HG02840 (cell line): ENCODE measurements at regions not wholly inside any gene's neighbourhood (a gene's known extent, or its start where the extent isn't known, plus 50 kb on each side); places are given as distances from the start of the nearest gene placed in this dataset.
A peak's percentile ranks its signal among the peaks of the same experiment; 100 is the strongest.
"Not testable (repeated sequence)": the region's sequence is repeated elsewhere in the genome, so short reads cannot be mapped to it uniquely, and the experiment has no call there.

Experiments
- ATAC-seq: cut with Tn5 transposase; IDR thresholded peaks from one replicate; pipeline ENCODE4 v1.9.1; 2021; ENCODE audit warnings: mild to moderate bottlenecking, moderate library complexity, moderate number of reproducible peaks; ENCODE audit not compliant: unreplicated experiment, low FRiP score

- ATAC-seq, result no peak
Measured at GRCh38 chr6:74458536-74458935, 747.3 kb downstream of the COL12A1 start.

GRCh38 chr6:74455786-74456185 is 750.1 kb downstream of the COL12A1 start:
- ATAC-seq, result no peak

DNA sequence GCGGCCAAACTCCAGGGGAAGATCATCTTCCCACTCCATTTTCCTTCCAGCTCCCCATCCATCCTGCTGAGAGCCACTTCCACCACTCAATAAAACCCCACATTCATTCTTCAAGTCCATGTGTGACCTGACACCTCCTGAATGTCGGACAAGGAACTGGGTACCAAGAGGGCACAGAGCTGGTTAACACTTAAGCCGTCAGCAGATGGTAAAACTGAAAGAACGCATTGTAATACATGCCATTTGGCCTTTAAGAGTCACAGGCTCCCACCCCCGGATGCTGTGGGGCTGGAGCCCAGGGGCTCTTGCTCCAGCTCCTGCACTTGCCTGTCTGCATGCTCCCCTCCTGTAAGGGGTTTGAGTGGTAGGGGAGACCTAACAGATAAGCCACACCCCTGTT is 753.9 kb downstream of the COL12A1 start:
- no peak for ATAC-seq

GRCh38 chr6:74448850-74449249 is 752.8 kb downstream of the CD109 start:
- no peak for ATAC-seq

GRCh38 chr6:74447013-74447412 is 751.0 kb downstream of the CD109 start:
- no peak for ATAC-seq

DNA sequence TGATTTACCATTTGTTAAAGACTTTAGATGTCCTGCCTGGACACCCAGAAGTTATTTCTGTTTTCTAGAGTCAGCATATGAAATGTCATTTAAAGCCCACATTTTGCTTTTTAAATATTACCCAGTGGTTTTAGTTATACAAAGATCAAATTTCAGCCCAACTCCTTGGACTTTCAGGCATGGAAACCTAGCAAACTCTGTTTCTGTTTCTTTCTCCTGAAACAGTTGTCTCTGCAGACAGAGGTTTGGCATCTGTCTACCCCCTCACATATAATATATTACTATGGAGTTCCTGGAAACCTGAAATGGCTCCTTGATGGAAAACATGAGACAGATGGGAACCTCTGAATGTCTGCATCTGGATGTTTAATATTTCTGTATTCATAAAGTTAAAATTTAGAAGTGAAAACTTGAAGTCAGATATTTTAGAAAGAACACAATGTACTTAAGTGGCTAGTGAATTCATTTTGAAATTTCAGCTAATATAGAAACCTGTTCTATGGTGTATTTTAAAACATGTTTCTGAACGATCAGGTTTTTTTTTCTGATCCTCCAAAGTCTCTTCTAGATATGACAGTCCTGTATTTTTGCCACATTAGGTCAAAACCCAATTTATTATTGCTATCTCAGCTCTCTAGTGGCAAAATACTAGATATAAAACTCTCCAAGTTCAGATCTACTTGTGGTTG is 743.3 kb downstream of the CD109 start:
- ATAC-seq, result no peak

- ATAC-seq, result not testable (repeated sequence)
Measured at GRCh38 chr6:74438395-74438794, 742.4 kb downstream of the CD109 start.

DNA sequence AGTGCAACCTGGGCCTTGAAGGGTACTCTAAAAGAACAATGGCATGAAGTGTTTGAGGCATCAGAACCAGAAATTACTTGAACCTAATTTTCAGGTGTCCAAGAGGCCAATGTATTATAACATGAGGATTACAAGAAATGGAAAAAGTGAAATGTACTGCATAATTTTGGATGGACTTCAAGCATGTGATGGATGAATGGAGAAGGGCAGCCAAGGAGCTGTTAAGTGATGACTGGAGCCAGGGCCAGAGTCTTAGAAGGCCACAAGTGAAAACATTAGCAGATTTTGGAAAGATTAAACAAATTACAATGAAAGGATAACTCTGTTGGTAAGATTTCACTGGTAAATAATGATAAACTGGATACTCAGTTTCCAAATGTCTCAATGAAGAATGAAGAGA is 738.2 kb downstream of the CD109 start:
- no peak for ATAC-seq

- ATAC-seq, result no peak
Measured at GRCh38 chr6:74431873-74432580, 736.0 kb downstream of the CD109 start.

DNA sequence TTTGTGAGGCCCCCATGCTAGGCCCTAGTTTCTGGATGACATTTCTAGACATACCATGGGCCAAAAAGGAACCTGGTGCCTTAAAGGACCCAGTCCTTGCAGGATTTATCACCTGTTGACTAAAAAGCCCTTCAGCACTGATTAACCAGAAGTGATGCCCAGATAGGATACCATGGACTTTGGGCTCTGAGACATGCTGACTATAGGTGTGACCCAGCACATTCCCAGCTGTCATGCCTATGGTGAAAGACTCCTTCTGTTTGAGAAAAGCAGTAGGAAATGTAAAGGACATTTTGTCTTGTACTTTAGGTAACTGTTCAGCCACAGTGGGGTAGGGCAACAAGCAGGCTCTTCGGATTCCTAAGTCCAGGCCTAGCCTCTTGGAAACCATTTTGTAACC is 724.2 kb downstream of the CD109 start:
- no peak for ATAC-seq

DNA sequence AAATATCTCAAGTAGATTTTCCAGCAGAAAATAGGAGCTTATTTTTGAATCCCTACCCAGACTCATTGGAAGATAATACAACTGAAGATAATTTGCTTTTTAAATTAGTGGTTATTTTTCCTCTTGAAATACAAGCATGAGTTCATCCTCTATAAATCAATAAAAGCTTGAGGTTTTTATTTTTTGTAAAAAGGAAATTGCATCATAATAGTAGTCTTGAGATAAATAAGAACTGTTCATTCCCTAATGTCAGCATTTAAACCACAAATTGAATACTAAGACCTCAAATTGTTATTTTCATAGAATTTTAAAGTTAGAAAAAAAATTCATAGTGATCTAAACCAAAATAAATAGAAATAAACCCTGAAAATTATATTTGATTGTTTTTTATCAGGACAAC is 719.1 kb downstream of the CD109 start:
- no peak for ATAC-seq

- no peak for ATAC-seq
Measured at GRCh38 chr6:74410630-74411029, 714.6 kb downstream of the CD109 start.

- ATAC-seq, result peak; percentile 63
Measured at GRCh38 chr6:74409447-74409846, 713.4 kb downstream of the CD109 start.

DNA sequence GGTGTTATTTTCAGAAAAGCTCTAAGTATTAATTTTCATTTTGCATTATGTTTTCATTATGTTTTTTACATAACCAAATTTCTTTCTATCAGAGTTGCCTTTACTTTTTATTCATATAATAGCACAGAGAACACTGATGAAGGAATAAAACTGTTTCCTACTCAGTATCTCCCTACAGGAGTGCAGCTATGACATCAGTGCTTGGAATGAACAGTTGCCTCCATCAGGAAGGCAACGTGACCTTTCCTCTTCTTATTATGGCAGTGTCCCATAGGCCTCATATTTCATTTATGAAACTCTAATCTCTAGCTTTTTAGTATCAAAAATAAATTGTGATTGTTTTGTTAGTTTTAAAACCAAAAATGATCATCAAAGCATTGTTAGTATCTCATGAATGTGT is 712.8 kb downstream of the CD109 start:
- ATAC-seq, result no peak

- ATAC-seq, result no peak
Measured at GRCh38 chr6:74404366-74404765, 708.4 kb downstream of the CD109 start.

- no peak for ATAC-seq
Measured at GRCh38 chr6:74402781-74403180, 706.8 kb downstream of the CD109 start.

DNA sequence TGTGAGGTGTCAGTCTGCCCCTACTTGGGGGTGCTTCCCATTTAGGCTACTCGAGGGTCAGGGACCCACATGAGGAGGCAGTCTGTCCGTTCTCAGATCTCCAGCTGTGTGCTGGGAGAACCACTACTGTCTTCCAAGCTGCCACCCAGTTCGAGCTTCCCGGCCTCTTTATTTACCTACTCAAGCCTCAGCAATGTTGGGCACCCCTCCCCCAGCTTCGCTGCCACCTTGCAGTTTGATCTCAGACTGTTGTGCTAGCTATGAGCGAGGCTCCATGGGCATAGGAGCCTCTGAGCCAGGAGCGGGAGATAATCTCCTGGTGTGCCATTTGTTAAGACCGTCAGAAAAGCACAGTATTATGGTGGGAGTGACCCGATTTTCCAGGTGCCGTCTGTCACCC is 682.4 kb downstream of the CD109 start:
- ATAC-seq, result not testable (repeated sequence)

- no peak for ATAC-seq
Measured at GRCh38 chr6:74369556-74369993, 673.6 kb downstream of the CD109 start.

GRCh38 chr6:74368746-74369145 is 672.7 kb downstream of the CD109 start:
- ATAC-seq, result no peak

DNA sequence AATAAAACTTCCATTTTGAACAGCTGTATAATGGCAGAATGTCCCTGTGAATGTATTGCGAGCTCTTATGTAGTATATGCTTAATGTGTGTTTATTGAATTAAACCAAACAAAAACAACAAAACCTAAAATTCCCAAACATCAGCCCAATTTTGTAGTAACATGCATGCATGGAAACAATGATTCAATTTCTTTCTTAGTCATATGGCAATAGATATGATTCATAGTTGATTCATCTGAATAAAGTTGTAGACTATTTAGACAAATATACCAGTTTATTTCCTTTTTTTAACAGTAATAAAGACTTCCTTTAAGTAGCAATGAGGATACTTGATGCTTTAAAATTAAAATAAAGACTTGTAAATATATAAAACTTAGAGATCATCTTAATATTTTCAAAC is 670.6 kb downstream of the CD109 start:
- no peak for ATAC-seq

- ATAC-seq, result no peak
Measured at GRCh38 chr6:74362391-74362790, 666.4 kb downstream of the CD109 start.

- no peak for ATAC-seq
Measured at GRCh38 chr6:74357321-74357720, 661.3 kb downstream of the CD109 start.
